Epithelial cell of esophagus (primary cell): ENCODE measurements at regions not wholly inside any gene's neighbourhood (a gene's known extent, or its start where the extent isn't known, plus 50 kb on each side); places are given as distances from the start of the nearest gene placed in this dataset.

ENCODE experiments used
- DNase-seq: peaks from one replicate; pipeline ENCODE4 v3.0.0; 2010; ENCODE audit warnings: low read depth
- H3K4me3 ChIP-seq: 2 replicates; pipeline ENCODE4 v1.5.1; 2011; ENCODE audit warnings: mild to moderate bottlenecking, low read length, control low read depth
- TF ChIP-seq, protein P1 (sequence below): IDR thresholded peaks from 2 replicates; pipeline ENCODE4 v1.5.1; 2011; ENCODE audit warnings: low read depth, mild to moderate bottlenecking, low read length, control low read depth, inconsistent platforms; ENCODE audit not compliant: insufficient read depth; ENCODE audit errors: missing control alignments

DNA sequence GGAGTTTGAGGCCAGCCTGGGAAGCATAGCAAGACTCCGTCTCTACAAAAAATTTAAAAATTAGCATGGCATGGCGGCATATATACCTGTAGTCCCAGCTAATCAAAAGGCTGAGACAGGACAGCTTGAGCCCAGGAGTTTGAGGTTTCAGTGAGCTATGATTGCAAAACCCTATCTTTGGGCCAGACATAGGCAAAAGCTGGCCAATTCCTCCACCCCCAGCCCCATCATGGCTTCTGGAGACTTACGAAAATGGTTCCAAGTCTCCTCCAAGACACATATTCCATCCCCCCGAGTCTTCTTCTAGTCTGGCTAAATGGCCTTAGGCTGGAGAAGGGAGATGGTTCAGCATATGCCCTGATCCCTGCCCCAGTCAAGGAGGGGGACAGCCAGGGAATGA, 172.8 kb upstream of the HAAO start:
- H3K4me3 ChIP-seq, result no peak overlapping the region
- TF ChIP-seq, protein P1, sequence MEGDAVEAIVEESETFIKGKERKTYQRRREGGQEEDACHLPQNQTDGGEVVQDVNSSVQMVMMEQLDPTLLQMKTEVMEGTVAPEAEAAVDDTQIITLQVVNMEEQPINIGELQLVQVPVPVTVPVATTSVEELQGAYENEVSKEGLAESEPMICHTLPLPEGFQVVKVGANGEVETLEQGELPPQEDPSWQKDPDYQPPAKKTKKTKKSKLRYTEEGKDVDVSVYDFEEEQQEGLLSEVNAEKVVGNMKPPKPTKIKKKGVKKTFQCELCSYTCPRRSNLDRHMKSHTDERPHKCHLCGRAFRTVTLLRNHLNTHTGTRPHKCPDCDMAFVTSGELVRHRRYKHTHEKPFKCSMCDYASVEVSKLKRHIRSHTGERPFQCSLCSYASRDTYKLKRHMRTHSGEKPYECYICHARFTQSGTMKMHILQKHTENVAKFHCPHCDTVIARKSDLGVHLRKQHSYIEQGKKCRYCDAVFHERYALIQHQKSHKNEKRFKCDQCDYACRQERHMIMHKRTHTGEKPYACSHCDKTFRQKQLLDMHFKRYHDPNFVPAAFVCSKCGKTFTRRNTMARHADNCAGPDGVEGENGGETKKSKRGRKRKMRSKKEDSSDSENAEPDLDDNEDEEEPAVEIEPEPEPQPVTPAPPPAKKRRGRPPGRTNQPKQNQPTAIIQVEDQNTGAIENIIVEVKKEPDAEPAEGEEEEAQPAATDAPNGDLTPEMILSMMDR, result no peak
- no peak for DNase-seq

DNA sequence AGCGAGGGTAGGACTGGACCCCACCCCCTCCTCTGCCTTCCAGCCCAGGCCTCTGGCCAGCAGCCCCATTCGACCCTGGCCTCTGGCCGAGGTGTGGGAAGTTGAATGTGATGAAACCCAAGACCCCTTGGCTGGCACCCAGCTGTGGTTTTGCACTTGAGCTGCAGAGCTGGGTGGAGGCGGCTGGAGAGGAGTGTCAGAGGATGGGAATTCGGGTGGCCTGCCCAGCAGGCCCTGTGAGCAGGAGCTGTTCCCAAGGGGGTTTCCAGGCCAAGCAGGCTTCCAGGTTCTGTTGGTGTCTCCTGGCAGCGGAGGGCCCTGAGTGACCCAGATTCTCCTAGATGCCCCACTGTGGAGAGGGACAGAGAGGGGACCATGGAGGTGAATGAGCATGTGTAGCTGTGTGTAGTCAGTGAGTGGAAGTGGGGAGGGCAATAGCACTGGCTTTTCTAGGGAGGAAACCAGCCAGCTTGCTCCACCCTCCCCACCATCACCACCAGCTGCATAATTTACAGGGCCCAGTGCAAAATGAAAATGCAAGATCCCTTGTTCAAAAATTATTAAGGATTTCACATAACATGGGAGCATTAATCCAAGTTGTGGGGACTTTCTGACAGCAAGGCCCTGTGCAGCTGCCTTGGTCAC, 172.2 kb upstream of the HAAO start:
- DNase-seq, result peak; percentile 70
- TF ChIP-seq, protein P1, result no peak
- no peak overlapping the region for H3K4me3 ChIP-seq

DNA sequence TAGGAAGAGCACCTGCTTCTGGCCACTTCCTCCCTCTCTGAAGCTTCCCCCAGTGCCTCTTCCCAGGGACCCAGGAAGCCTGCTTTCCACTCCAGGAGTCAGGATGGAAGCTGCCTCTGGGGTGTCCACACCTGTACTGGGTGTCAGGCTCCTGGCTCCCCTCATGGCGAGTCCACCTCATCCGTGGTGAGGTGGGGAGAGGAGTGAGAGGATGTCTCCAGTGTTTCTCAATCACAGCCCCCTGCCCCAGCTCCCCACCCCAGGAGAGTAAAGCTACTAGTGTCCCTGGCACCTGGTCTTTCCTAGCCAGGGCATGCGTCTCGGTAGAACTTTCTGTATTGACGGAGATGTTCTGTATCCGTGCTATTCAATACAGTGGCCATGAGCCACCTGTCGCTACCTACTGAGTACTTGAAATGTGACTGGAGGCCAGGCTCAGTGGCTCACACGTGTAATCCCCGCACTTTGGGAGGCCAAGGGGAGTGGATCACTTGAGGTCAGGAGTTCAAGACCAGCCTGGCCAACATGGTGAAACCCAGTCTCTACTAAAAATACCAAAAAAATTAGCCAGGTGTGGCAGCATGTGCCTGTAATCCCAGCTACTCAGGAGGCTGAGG, 171.2 kb upstream of the HAAO start:
- TF ChIP-seq, protein P1, result no peak
- no peak overlapping the region for H3K4me3 ChIP-seq
- DNase-seq, result no peak

DNA sequence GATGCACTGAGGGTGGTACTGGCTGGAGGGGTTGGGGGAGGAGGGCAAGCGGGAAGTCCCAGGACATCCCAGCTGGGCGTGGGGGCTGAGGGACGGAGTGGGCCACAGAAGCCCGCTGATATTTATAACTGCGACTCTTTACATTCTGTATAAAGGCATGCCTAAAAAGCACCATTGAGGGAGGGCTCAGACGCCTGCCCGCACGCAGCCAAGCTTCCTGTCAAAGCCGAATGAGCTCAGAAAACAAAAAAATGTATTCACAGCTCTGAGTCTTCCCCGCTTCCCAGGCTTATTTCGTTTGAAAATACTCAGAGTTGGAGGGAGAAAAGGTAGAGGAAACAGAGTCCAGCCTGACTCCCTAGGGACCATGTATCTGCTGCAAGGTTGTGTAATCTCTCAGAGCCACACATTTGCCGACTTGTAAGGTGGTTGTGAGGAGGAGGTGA, 170.1 kb upstream of the HAAO start:
- no peak overlapping the region for H3K4me3 ChIP-seq
- no peak for DNase-seq
- TF ChIP-seq, protein P1, result no peak

DNA sequence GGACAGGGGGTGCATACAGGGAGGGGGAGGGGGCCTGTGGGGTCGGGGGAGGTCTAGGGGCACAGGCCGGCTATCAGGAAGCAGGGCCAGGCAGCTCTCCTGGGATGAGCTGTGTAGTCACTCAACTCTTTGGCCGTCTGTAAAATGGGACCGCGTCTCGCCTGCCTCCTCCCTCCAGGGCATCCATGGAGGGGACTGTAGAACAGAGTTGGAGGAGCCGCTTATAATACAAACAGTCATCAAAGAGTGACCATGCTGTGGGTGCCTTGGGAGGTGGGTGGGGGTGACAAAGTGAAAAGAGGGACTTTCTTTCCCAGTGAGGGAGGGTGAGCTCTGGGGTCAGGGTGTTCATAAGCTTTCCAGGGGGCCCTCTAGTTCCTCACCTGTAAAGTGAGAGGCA, 169.6 kb upstream of the HAAO start:
- no peak overlapping the region for H3K4me3 ChIP-seq
- TF ChIP-seq, protein P1, result no peak
- no peak for DNase-seq

DNA sequence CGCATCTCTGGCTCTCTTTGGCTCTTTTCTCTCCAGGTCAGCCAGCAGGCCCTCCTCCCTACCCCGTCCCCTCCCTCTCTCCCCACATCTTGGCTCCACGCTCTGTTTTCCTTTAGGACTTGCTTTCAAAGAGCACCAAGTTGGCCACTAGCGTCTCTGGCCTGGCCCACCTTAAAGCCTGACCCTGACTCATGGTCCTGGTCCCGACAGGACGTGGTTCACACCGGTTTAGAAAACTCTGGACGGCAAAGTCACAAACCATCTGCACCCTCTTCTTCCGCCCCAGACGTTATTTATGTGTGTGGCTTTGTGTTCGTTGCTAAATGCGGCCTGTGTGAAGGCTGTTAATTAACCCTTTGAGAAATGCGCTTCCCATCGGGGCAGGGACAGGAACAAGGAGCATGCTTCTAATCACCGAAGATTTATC, 169.0 kb upstream of the HAAO start:
- TF ChIP-seq, protein P1, result no peak
- no peak overlapping the region for H3K4me3 ChIP-seq
- no peak for DNase-seq

DNA sequence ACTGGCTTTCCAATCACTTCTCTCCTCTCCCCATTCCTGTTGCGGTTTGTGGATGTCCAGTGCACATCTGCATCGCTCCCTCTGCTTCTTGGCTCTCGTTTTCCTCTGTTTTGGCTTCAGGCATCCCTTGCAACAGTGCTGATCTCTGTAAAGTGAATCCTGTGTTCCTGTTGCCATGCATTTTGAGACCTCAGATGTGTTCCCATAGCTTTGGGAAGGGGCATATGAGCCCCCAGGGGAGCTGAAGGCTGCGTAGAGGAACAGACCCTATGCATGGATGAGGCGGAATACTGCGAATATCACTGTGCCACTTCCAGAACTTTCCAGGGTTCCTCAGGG, 168.4 kb upstream of the HAAO start:
- no peak for DNase-seq
- H3K4me3 ChIP-seq, result no peak overlapping the region
- TF ChIP-seq, protein P1, result no peak
